ENCODE measurements at regions not wholly inside any gene's neighbourhood (a gene's known extent, or its start where the extent isn't known, plus 50 kb on each side); places are given as distances from the start of the nearest gene placed in this dataset.

- Histone ChIP-seq H3K36me3 (ENCODE audit: control insufficient read depth in 4 of 4, insufficient read depth in 4 of 4, low read length in 4 of 4) (no peaks in the 10 kb centered on the region), H3K27ac (ENCODE audit: low read depth in 1 of 2, low read length in 1 of 2) (no peak overlapping the region), H3K4me3 (no peak overlapping the region), H3K9ac (ENCODE audit: insufficient read depth in 1 of 2, low read length in 2 of 2) (no peak overlapping the region), H3K4me1 (ENCODE audit: control insufficient read depth in 5 of 5, insufficient read depth in 5 of 5, low read length in 5 of 5) (peaks cover 0 to 7% (median 0%) of the 10 kb centered on the region in 5 donors), H3K27me3 (ENCODE audit: control insufficient read depth in 3 of 3, insufficient read depth in 3 of 3, low read length in 2 of 3) (no peaks in the 10 kb centered on the region), H3K9me3 (ENCODE audit: control insufficient read depth in 4 of 4, insufficient read depth in 3 of 4, low read length in 3 of 4) (no peaks in the 10 kb centered on the region)
- no peak for DNase-seq
- 97 to 99% methylated on average over 1 of the region's 1 CpG for WGBS, 2 donors
- no peak for ATAC-seq (ENCODE audit: insufficient read depth, low FRiP score)
- no peak for TF ChIP-seq CTCF (IDR thresholded peaks at IDR 0.05; ENCODE audit: control extremely low read depth, extremely low read depth)
Measured at GRCh38 chr2:160996584-160996983, 163.6 kb upstream of the TANK start.

GRCh38 chr2:161004379-161004778, 155.8 kb upstream of the TANK start:
- TF ChIP-seq CTCF (IDR thresholded peaks at IDR 0.05; ENCODE audit: control extremely low read depth, extremely low read depth) = no peak
- whole genome bisulfite sequencing, 2 donors = 70 to 73% methylated on average over 2 of the region's 2 CpGs
- no peak overlapping the region for H3K4me3 ChIP-seq
- no peak overlapping the region for H3K27ac ChIP-seq (ENCODE audit: low read depth in 1 of 2, low read length in 1 of 2)
- H3K27me3 ChIP-seq (ENCODE audit: control insufficient read depth in 3 of 3, insufficient read depth in 3 of 3, low read length in 2 of 3) = no peaks in the 10 kb centered on the region
- no peak overlapping the region for H3K9ac ChIP-seq (ENCODE audit: insufficient read depth in 1 of 2, low read length in 2 of 2)
- no peak for ATAC-seq (ENCODE audit: insufficient read depth, low FRiP score)
- H3K36me3 ChIP-seq (ENCODE audit: control insufficient read depth in 4 of 4, insufficient read depth in 4 of 4, low read length in 4 of 4) = no peaks in the 10 kb centered on the region
- no peaks in the 10 kb centered on the region for H3K9me3 ChIP-seq (ENCODE audit: control insufficient read depth in 4 of 4, insufficient read depth in 3 of 4, low read length in 3 of 4)
- no peak for DNase-seq
- H3K4me1 ChIP-seq (ENCODE audit: control insufficient read depth in 5 of 5, insufficient read depth in 5 of 5, low read length in 5 of 5) = no peaks in the 10 kb centered on the region

DNA sequence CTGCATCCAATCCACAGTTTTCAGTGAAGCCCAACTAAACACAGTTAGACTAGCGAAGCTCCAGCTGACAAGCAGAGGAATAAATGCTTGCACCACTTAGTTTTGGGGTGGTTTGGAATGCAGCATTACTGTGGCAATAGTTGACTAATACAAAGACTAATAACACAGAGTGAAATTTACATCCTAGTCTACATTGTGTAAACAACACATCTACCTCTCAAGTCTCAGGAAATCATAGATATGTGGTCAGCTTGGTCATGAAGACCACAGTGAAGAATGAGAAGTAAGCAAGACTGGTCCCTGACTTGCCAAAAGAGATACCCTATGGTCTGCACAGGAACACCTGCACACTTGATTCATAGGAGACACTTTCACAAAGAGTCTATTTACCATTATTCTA, 155.1 kb upstream of the TANK start:
- DNase-seq (no peak), ATAC-seq (ENCODE audit: insufficient read depth, low FRiP score) (no peak)
- Histone ChIP-seq H3K36me3 (ENCODE audit: control insufficient read depth in 4 of 4, insufficient read depth in 4 of 4, low read length in 4 of 4) (no peaks in the 10 kb centered on the region), H3K27me3 (ENCODE audit: control insufficient read depth in 3 of 3, insufficient read depth in 3 of 3, low read length in 2 of 3) (no peaks in the 10 kb centered on the region), H3K27ac (ENCODE audit: low read depth in 1 of 2, low read length in 1 of 2) (no peak overlapping the region), H3K4me3 (no peak overlapping the region), H3K9me3 (ENCODE audit: control insufficient read depth in 4 of 4, insufficient read depth in 3 of 4, low read length in 3 of 4) (no peaks in the 10 kb centered on the region), H3K9ac (ENCODE audit: insufficient read depth in 1 of 2, low read length in 2 of 2) (no peak overlapping the region), H3K4me1 (ENCODE audit: control insufficient read depth in 5 of 5, insufficient read depth in 5 of 5, low read length in 5 of 5) (no peaks in the 10 kb centered on the region)
- no peak for TF ChIP-seq CTCF (IDR thresholded peaks at IDR 0.05; ENCODE audit: control extremely low read depth, extremely low read depth)
- 0 to 57% methylated on average over 1 of the region's 1 CpG for WGBS, 2 donors

DNA sequence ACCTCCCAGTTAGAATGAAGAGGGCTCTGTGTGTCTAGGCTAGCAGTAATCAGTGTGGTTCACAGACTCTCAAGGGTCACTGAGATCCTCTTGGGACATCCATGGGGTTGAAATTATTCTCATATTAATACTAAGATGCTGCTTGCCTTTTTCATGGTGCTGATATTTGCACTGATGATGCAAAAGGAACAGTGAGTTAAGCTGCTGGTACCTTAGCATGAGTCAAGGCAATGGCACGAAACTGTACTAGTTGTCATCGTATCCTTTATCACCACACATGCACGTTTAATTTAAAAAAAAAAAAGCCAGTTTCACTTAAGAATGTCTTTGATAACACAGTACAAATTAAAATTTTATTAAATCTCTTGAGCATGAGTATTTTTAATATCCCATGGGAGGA, 151.9 kb upstream of the TANK start:
- Histone ChIP-seq H3K36me3 (ENCODE audit: control insufficient read depth in 4 of 4, insufficient read depth in 4 of 4, low read length in 4 of 4) (no peaks in the 10 kb centered on the region), H3K4me3 (no peak overlapping the region), H3K9me3 (ENCODE audit: control insufficient read depth in 4 of 4, insufficient read depth in 3 of 4, low read length in 3 of 4) (no peaks in the 10 kb centered on the region), H3K4me1 (ENCODE audit: control insufficient read depth in 5 of 5, insufficient read depth in 5 of 5, low read length in 5 of 5) (no peaks in the 10 kb centered on the region), H3K9ac (ENCODE audit: insufficient read depth in 1 of 2, low read length in 2 of 2) (no peak overlapping the region), H3K27me3 (ENCODE audit: control insufficient read depth in 3 of 3, insufficient read depth in 3 of 3, low read length in 2 of 3) (no peaks in the 10 kb centered on the region), H3K27ac (ENCODE audit: low read depth in 1 of 2, low read length in 1 of 2) (no peak overlapping the region)
- 94 to 96% methylated on average over 3 of the region's 3 CpGs for WGBS, 2 donors
- DNase-seq (no peak), ATAC-seq (ENCODE audit: insufficient read depth, low FRiP score) (no peak)
- TF ChIP-seq CTCF (IDR thresholded peaks at IDR 0.05; ENCODE audit: control extremely low read depth, extremely low read depth) = no peak
